ENCODE measurements at regions not wholly inside any gene's neighbourhood (a gene's known extent, or its start where the extent isn't known, plus 50 kb on each side); places are given as distances from the start of the nearest gene placed in this dataset.

DNA sequence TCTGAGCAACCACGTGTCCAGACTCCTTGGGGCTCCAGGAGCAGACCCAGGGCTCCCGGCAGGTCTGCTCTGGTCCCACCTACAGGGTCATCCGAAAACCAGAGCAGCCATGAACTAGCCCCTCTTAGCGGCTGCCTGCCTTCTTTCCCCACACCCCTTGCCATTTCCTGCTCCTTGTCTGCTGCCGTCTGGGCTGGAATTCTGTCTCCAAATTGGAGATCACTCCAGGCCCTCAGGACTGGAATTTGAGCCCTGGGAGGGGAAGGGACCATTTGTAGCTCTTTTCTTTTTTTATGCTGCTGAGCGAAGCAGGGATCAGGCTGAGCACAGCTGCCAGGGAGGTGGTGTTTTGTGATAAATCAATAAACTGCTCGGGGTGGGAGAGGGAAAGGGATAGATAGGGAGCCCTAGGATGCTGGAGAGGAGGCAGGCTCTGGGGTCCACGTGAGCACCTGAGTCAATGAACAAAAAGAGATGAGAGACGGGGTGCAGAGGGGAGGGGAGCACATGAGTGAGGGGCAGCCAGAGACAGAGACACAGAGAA lies 257.5 kb downstream of the ENGASE start:
- TF ChIP-seq, protein P1, sequence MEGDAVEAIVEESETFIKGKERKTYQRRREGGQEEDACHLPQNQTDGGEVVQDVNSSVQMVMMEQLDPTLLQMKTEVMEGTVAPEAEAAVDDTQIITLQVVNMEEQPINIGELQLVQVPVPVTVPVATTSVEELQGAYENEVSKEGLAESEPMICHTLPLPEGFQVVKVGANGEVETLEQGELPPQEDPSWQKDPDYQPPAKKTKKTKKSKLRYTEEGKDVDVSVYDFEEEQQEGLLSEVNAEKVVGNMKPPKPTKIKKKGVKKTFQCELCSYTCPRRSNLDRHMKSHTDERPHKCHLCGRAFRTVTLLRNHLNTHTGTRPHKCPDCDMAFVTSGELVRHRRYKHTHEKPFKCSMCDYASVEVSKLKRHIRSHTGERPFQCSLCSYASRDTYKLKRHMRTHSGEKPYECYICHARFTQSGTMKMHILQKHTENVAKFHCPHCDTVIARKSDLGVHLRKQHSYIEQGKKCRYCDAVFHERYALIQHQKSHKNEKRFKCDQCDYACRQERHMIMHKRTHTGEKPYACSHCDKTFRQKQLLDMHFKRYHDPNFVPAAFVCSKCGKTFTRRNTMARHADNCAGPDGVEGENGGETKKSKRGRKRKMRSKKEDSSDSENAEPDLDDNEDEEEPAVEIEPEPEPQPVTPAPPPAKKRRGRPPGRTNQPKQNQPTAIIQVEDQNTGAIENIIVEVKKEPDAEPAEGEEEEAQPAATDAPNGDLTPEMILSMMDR (IDR thresholded peaks at IDR 0.05): no peak
- TF ChIP-seq POLR2A (IDR thresholded peaks at IDR 0.05): no peak

All from uterus (tissue), 2 donors.